Ishikawa (cell line): ENCODE measurements at regions not wholly inside any gene's neighbourhood (a gene's known extent, or its start where the extent isn't known, plus 50 kb on each side); places are given as distances from the start of the nearest gene placed in this dataset.

ENCODE experiments used
- CEBPB ChIP-seq: IDR thresholded peaks from 2 replicates; pipeline ENCODE4 v1.6.1; 2012
- CREB1 ChIP-seq: IDR thresholded peaks from 2 replicates; pipeline ENCODE4 v1.6.1; 2012; ENCODE audit warnings: low read depth
- EGR1 ChIP-seq: IDR thresholded peaks from 2 replicates; pipeline ENCODE4 v1.6.1; 2012
- EP300 ChIP-seq: IDR thresholded peaks from 2 replicates; pipeline ENCODE4 v1.6.1; 2012; ENCODE audit warnings: borderline replicate concordance
- FOXM1 ChIP-seq: IDR thresholded peaks from 2 replicates; pipeline ENCODE4 v1.6.1; 2012; ENCODE audit warnings: low read depth, borderline replicate concordance
- NFIC ChIP-seq: IDR thresholded peaks from 2 replicates; pipeline ENCODE4 v1.6.1; 2012
- RAD21 ChIP-seq: IDR thresholded peaks from 2 replicates; pipeline ENCODE4 v1.6.1; 2012; ENCODE audit warnings: low read depth
- TAF1 ChIP-seq: IDR thresholded peaks from 2 replicates; pipeline ENCODE4 v1.6.1; 2012; ENCODE audit warnings: low read depth, mild to moderate bottlenecking
- TCF12 ChIP-seq: IDR thresholded peaks from 2 replicates; pipeline ENCODE4 v1.6.1; 2012; ENCODE audit warnings: low read depth
- TEAD4 ChIP-seq: IDR thresholded peaks from 2 replicates; pipeline ENCODE4 v1.6.1; 2012
- YY1 ChIP-seq: IDR thresholded peaks from 2 replicates; pipeline ENCODE4 v1.6.1; 2012; ENCODE audit warnings: low read depth
- ZBTB7A ChIP-seq: IDR thresholded peaks from 2 replicates; pipeline ENCODE4 v1.6.1; 2012; ENCODE audit warnings: low read depth
- TF ChIP-seq, protein P1 (sequence below): IDR thresholded peaks from 2 replicates; pipeline ENCODE4 v1.6.1; 2012; ENCODE audit warnings: low read depth, mild to moderate bottlenecking
- TF ChIP-seq, protein P2 (sequence below): IDR thresholded peaks from 2 replicates; pipeline ENCODE4 v1.6.1; 2012
- TF ChIP-seq, protein P3 (sequence below): IDR thresholded peaks from 2 replicates; pipeline ENCODE4 v1.6.1; 2012

DNA sequence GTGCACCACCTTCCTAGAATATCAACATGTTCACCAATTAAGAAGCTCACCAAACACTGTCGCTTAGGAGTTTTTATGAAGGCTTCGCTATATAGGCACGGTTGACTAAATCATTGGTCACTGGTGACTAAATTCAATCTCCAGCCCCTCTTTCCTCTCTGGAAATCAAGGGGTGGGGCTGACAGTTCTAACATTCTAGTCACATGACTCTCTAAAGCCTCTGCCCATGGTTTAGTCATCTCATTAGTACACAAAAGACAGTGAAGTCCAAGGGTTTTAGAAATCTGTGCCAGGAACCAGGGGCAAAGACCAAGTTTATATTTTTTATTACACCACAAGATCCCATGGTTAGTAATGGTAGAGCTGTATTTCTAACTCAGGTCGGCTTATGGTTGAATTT, 243.2 kb downstream of the ELAVL2 start:
- TF ChIP-seq, protein P1, sequence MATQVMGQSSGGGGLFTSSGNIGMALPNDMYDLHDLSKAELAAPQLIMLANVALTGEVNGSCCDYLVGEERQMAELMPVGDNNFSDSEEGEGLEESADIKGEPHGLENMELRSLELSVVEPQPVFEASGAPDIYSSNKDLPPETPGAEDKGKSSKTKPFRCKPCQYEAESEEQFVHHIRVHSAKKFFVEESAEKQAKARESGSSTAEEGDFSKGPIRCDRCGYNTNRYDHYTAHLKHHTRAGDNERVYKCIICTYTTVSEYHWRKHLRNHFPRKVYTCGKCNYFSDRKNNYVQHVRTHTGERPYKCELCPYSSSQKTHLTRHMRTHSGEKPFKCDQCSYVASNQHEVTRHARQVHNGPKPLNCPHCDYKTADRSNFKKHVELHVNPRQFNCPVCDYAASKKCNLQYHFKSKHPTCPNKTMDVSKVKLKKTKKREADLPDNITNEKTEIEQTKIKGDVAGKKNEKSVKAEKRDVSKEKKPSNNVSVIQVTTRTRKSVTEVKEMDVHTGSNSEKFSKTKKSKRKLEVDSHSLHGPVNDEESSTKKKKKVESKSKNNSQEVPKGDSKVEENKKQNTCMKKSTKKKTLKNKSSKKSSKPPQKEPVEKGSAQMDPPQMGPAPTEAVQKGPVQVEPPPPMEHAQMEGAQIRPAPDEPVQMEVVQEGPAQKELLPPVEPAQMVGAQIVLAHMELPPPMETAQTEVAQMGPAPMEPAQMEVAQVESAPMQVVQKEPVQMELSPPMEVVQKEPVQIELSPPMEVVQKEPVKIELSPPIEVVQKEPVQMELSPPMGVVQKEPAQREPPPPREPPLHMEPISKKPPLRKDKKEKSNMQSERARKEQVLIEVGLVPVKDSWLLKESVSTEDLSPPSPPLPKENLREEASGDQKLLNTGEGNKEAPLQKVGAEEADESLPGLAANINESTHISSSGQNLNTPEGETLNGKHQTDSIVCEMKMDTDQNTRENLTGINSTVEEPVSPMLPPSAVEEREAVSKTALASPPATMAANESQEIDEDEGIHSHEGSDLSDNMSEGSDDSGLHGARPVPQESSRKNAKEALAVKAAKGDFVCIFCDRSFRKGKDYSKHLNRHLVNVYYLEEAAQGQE, result no peak
- TF ChIP-seq, protein P2, sequence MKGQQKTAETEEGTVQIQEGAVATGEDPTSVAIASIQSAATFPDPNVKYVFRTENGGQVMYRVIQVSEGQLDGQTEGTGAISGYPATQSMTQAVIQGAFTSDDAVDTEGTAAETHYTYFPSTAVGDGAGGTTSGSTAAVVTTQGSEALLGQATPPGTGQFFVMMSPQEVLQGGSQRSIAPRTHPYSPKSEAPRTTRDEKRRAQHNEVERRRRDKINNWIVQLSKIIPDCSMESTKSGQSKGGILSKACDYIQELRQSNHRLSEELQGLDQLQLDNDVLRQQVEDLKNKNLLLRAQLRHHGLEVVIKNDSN, result no peak
- no peak for TF ChIP-seq TCF12
- TF ChIP-seq EGR1, result no peak
- TF ChIP-seq TAF1, result no peak
- no peak for TF ChIP-seq ZBTB7A

DNA sequence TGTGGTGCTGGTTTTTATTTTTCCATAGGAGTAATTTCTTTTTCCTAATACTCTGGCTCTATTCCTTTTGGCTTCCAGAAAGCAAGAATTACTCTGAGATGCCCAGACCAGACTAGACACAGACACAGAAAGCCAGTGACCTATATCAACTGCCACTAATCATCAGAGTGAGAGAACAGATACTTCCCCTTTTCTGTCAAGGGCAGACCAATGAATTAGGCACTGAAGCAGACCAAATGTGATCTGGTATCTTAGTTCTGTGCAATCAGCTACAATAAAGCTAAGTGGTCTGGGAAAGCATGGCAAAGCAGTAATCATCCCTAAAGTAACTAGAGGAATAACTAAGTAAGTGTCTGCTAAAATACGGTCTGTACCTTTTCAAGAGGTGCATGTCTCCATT, 239.1 kb downstream of the ELAVL2 start:
- no peak for TF ChIP-seq ZBTB7A
- TF ChIP-seq, protein P2, result no peak
- no peak for TF ChIP-seq TEAD4
- TF ChIP-seq FOXM1, result no peak
- TF ChIP-seq NFIC, result no peak

DNA sequence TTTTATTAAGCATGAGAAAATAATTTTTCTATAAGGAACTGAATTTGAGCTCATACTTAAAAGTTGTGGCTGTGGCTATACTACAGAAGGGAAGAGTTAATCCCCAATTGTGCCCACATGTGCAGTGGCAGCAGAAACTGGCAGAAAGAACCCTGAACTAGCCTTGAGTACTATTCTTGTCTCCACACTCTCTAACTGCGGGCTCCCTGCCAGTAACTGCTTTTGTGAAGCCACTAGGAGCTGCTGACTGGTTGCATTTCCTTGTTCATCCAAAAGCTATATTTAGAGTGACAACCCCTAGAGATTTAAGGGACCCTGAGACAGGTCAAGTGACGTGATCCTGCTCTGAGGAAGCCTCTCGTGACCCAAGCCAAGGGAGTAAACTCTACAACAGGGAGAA, 238.6 kb downstream of the ELAVL2 start:
- TF ChIP-seq RAD21 (no peak), NFIC (no peak), CREB1 (no peak), ZBTB7A (no peak), FOXM1 (no peak), TCF12 (no peak), EP300 (no peak), TEAD4 (no peak), EGR1 (no peak), YY1 (no peak), CEBPB (no peak), TAF1 (no peak)
- TF ChIP-seq, protein P1, result no peak
- TF ChIP-seq, protein P2, result no peak

DNA sequence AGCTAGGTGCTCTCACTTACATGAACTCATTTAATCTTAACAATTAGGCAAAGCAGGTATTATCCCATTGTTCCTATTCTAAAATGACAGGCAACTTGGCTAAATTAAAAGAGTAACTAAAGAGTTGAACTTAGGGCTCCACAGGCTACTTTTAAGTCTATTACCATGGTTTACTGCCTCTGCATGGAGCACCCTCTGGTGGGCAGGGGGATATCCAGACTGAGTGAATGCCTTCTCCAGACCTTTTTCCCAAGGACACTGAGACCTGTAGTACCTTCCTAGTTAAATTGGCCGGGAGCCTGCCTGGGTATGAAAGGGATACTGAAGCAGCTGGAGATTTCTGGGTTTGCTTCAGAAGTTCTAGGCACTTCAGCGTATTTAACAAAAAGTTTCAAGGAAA, 238.1 kb downstream of the ELAVL2 start:
- TF ChIP-seq, protein P1, result no peak
- TF ChIP-seq TCF12 (no peak), TAF1 (no peak), CEBPB (no peak), TEAD4 (no peak), CREB1 (no peak), ZBTB7A (no peak), NFIC (no peak), EP300 (no peak), RAD21 (no peak), EGR1 (no peak), YY1 (no peak)
- TF ChIP-seq, protein P3, sequence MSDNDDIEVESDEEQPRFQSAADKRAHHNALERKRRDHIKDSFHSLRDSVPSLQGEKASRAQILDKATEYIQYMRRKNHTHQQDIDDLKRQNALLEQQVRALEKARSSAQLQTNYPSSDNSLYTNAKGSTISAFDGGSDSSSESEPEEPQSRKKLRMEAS, result no peak
- TF ChIP-seq, protein P2, result no peak
